Hindlimb muscle (tissue), 1 donor: ENCODE measurements at regions not wholly inside any gene's neighbourhood (a gene's known extent, or its start where the extent isn't known, plus 50 kb on each side); places are given as distances from the start of the nearest gene placed in this dataset.
A peak's percentile ranks its signal among the peaks of the same experiment; 100 is the strongest.
"Not testable (repeated sequence)": the region's sequence is repeated elsewhere in the genome, so short reads cannot be mapped to it uniquely, and the experiment has no call there.

ENCODE experiments used
- DNase-seq: peaks from one replicate; pipeline ENCODE4 v3.0.0-alpha.2; 2013

- no peak for DNase-seq
Measured at GRCh38 chr13:98075048-98075447, 67.8 kb upstream of the FARP1 start.

DNA sequence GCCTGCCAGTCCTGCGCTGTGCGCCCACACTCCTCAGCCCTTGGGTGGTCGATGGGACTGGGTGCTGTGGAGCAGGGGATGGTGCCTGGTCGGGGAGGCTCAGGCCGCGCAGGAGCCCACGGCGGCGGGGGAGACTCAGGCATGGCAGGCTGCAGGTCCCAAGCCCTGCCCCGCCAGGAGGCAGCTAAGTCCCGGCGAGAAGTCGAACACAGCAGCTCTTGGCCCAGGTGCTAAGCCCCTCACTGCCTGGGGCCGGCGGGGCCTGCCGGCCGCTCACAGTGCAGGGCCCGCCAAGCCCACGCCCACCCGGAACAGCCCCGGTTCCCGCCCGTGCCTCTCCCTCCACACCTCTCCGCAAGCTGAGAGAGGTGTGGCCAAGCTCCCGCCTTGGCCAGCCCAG lies 66.6 kb upstream of the FARP1 start:
- DNase-seq, result not testable (repeated sequence)

- no peak for DNase-seq
Measured at GRCh38 chr13:98080280-98080679, 62.6 kb upstream of the FARP1 start.

DNA sequence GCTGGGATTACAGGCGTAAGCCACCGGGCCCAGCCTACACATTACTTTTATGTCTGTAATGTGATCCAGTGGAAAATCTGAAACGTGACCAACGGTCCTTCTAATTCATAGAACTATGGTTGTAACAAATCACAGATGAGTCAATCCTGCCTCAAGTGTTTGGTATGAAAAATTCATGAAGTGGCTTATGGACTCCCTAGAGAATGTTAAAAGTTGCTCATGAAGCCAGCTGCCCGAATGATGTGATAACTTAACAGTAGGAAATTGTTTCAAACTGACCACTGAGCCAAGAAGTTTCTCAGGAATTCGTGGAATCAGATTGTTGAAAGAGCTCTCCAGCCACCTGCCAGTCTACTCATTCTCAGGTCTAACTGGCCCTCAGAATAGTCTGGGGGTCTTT lies 59.4 kb upstream of the FARP1 start:
- peak; percentile 40 for DNase-seq

DNA sequence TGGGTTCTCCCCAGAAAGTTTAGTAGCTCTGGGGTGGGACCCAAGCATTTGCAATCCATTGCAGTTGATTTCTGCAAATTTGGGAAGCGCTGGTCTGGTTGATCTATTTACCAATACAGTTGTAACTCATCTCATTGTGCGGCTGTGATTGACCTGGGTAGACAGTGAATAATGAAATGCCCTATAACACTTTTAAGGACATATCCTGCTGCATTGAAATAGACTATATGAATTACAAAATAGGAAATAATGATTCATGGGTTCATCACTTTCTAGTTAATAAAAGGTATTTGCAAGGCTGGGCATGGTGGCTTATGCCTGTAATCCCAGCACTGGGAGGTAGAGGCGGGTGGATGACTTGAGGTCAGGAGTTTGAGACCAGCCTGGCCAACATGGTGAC lies 59.0 kb upstream of the FARP1 start:
- DNase-seq, result no peak

DNA sequence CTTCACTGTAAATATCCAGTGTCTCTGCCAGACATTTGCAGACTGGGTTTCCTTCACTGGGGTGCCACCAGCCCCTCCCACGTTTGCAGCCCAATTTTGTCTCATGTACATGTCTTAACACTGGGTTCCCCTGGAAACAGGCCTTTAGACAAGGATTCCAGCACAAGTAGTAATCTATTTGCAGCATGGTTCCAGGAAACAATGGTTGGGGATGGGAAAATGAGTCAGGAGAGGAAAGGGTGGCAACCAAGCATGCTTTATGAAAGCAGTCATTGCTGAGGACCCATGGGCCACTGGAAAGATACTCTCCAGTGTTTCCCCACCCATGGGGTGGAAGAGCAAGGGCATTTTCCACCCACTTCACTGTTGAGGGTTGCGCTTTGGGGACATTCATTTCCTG lies 53.6 kb upstream of the FARP1 start:
- no peak for DNase-seq

DNA sequence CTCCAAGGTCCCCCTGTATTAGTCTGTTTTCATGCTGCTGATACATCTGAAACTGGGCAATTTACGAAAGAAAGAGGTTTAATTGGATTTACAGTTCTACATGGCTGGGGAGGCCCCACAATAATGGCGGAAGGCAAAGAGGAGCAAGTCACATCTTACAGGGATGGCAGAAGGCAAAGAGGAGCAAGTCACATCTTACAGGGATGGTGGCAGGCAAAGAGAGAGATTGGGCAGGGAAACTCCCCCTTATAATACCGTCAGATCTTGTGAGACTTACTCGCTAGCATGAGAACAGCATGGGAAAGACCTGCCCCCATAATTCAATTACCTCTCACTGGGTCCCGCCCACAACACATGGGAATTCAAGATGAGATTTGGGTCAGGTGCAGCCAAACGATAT lies 50.0 kb upstream of the FARP1 start:
- DNase-seq, result no peak
